RPMI8226 (cell line): ENCODE measurements at regions not wholly inside any gene's neighbourhood (a gene's known extent, or its start where the extent isn't known, plus 50 kb on each side); places are given as distances from the start of the nearest gene placed in this dataset.
"Not testable (repeated sequence)": the region's sequence is repeated elsewhere in the genome, so short reads cannot be mapped to it uniquely, and the experiment has no call there.

Experiments
- DNase-seq: peaks from one replicate; pipeline ENCODE4 v3.0.0-alpha.2; 2015

- not testable (repeated sequence) for DNase-seq
Measured at GRCh38 chr7:73170902-73171301, 85.1 kb upstream of the SPDYE9 start.

- DNase-seq = not testable (repeated sequence)
Measured at GRCh38 chr7:73170415-73170814, 84.6 kb upstream of the SPDYE9 start.

- DNase-seq = not testable (repeated sequence)
Measured at GRCh38 chr7:73166152-73166551, 80.3 kb upstream of the SPDYE9 start.

- DNase-seq = not testable (repeated sequence)
Measured at GRCh38 chr7:73162680-73163079, 76.8 kb upstream of the SPDYE9 start.

- not testable (repeated sequence) for DNase-seq
Measured at GRCh38 chr7:73161727-73162126, 75.9 kb upstream of the SPDYE9 start.

- not testable (repeated sequence) for DNase-seq
Measured at GRCh38 chr7:73157169-73157661, 71.4 kb upstream of the SPDYE9 start.

- DNase-seq = not testable (repeated sequence)
Measured at GRCh38 chr7:73156510-73157168, 70.8 kb upstream of the SPDYE9 start.

GRCh38 chr7:73154586-73155038 is 68.8 kb upstream of the SPDYE9 start:
- DNase-seq = peak; percentile 86

GRCh38 chr7:73153921-73154585 is 68.2 kb upstream of the SPDYE9 start:
- not testable (repeated sequence) for DNase-seq

- not testable (repeated sequence) for DNase-seq
Measured at GRCh38 chr7:73148570-73148969, 62.7 kb upstream of the SPDYE9 start.

GRCh38 chr7:73147681-73148080 is 61.8 kb upstream of the SPDYE9 start:
- DNase-seq = not testable (repeated sequence)

GRCh38 chr7:73143993-73144392 is 58.2 kb upstream of the SPDYE9 start:
- DNase-seq = not testable (repeated sequence)

- not testable (repeated sequence) for DNase-seq
Measured at GRCh38 chr7:73137922-73138321, 52.1 kb upstream of the SPDYE9 start.
